SH-SY5Y (cell line): ENCODE measurements at regions not wholly inside any gene's neighbourhood (a gene's known extent, or its start where the extent isn't known, plus 50 kb on each side); places are given as distances from the start of the nearest gene placed in this dataset.

ENCODE experiments used
- GATA2 ChIP-seq: IDR thresholded peaks from 2 replicates; pipeline ENCODE4 v1.6.1; 2011; ENCODE audit warnings: mild to moderate bottlenecking, low read depth, low read length
- GATA3 ChIP-seq: IDR thresholded peaks from 2 replicates; pipeline ENCODE4 v1.6.1; 2011; ENCODE audit warnings: low read depth, mild to moderate bottlenecking, low read length, moderate library complexity

GRCh38 chr16:7866144-7866543 is 533.5 kb downstream of the RBFOX1 start:
- TF ChIP-seq GATA3, result no peak
- no peak for TF ChIP-seq GATA2
